BE2C (cell line): ENCODE measurements at regions not wholly inside any gene's neighbourhood (a gene's known extent, or its start where the extent isn't known, plus 50 kb on each side); places are given as distances from the start of the nearest gene placed in this dataset.

ENCODE experiments used
- DNase-seq: peaks from one replicate; pipeline ENCODE4 v3.0.0-alpha.2; 2020
- H3K27me3 ChIP-seq: fragments of 250-450 bp; sonication (Bioruptor Pico); 2 replicates; pipeline ENCODE4 v1.5.1; 2020; ENCODE audit warnings: mild to moderate bottlenecking
- H3K36me3 ChIP-seq: fragments of 250-450 bp; sonication (Bioruptor Pico); 2 replicates; pipeline ENCODE4 v1.5.1; 2020; ENCODE audit warnings: mild to moderate bottlenecking
- H3K4me1 ChIP-seq: fragments of 250-450 bp; sonication (Bioruptor Pico); 2 replicates; pipeline ENCODE4 v1.5.1; 2020
- H3K4me3 ChIP-seq: 2 replicates; pipeline ENCODE4 v1.5.1; 2011; ENCODE audit warnings: low read depth, low read length
- H3K9me3 ChIP-seq: fragments of 250-450 bp; sonication (Bioruptor Pico); 2 replicates; pipeline ENCODE4 v1.5.1; 2020
- CTCF ChIP-seq: IDR thresholded peaks from 2 replicates; pipeline ENCODE4 v1.5.1; 2012; ENCODE audit warnings: mild to moderate bottlenecking, low read depth, low read length

GRCh38 chr10:3666525-3667302 is 118.3 kb downstream of the KLF6 start:
- no peaks in the 10 kb centered on the region for H3K9me3 ChIP-seq
- no peak for DNase-seq
- H3K4me3 ChIP-seq: no peak overlapping the region

GRCh38 chr10:3665316-3665908 is 119.6 kb downstream of the KLF6 start:
- no peak for TF ChIP-seq CTCF
- Histone ChIP-seq H3K36me3 (no peaks in the 10 kb centered on the region), H3K4me1 (0 out of 2 replicates have a peak, but pooled peaks cover 2% of the 10 kb centered on the region), H3K4me3 (no peak overlapping the region), H3K9me3 (no peaks in the 10 kb centered on the region), H3K27me3 (no peaks in the 10 kb centered on the region)
- no peak for DNase-seq

More at GRCh38 chr10:3666525-3667302, 118.3 kb downstream of the KLF6 start:
- no peak for TF ChIP-seq CTCF
- no peaks in the 10 kb centered on the region for H3K27me3 ChIP-seq
- H3K36me3 ChIP-seq: no peaks in the 10 kb centered on the region
- peaks cover 4% of the 10 kb centered on the region for H3K4me1 ChIP-seq

DNA sequence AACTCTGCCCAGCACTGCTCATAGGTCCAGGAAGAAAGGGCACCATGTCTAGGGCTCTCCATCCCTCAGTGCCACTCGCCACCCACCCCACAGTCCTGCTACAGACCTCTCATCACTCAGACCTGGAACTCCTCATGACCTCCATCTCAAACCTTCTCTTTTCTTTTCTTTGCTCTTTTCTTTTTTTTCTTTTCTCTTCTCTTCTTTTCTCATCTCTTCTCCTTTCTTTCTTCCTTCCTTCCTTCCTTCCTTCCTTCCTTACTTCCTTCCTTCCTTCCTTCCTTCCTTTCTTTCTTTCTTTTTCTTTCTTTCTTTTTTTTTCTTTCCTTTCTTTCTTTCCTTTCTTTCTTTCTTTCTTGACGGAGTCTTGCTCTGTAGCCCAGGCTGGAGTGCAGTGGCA is 122.2 kb downstream of the KLF6 start:
- H3K27me3 ChIP-seq: no peaks in the 10 kb centered on the region
- no peaks in the 10 kb centered on the region for H3K9me3 ChIP-seq
- H3K4me3 ChIP-seq: no peak overlapping the region
- no peaks in the 10 kb centered on the region for H3K36me3 ChIP-seq
- no peaks in the 10 kb centered on the region for H3K4me1 ChIP-seq
- no peak for TF ChIP-seq CTCF
- no peak for DNase-seq

- no peak for TF ChIP-seq CTCF
- Histone ChIP-seq H3K9me3 (no peaks in the 10 kb centered on the region), H3K4me1 (no peaks in the 10 kb centered on the region), H3K27me3 (no peaks in the 10 kb centered on the region), H3K4me3 (no peak overlapping the region), H3K36me3 (no peaks in the 10 kb centered on the region)
- no peak for DNase-seq
Observed at GRCh38 chr10:3661271-3661670, 123.7 kb downstream of the KLF6 start.

- no peak for TF ChIP-seq CTCF
- H3K4me1 ChIP-seq: no peaks in the 10 kb centered on the region
Observed at GRCh38 chr10:3660753-3661152, 124.3 kb downstream of the KLF6 start.

More at GRCh38 chr10:3660753-3661152, 124.3 kb downstream of the KLF6 start:
- DNase-seq: no peak
- Histone ChIP-seq H3K4me3 (no peak overlapping the region), H3K36me3 (no peaks in the 10 kb centered on the region), H3K27me3 (no peaks in the 10 kb centered on the region), H3K9me3 (no peaks in the 10 kb centered on the region)
